ENCODE measurements at regions not wholly inside any gene's neighbourhood (a gene's known extent, or its start where the extent isn't known, plus 50 kb on each side); places are given as distances from the start of the nearest gene placed in this dataset.

- Histone ChIP-seq H3K4me1 (no peaks in the 10 kb centered on the region), H3K36me3 (no peaks in the 10 kb centered on the region), H3K9me3 (no peaks in the 10 kb centered on the region), H3K27ac (no peak overlapping the region), H3K27me3 (peaks cover 0 to 35% of the 10 kb centered on the region in 2 donors), H3K4me3 (no peak overlapping the region)
- no peak for TF ChIP-seq CTCF (IDR thresholded peaks at IDR 0.05)
- DNase-seq (no peak), ATAC-seq (no peak)
- intact Hi-C loops (cut with DNase I): no loop called here
These were observed 304.2 kb upstream of the IRX3 start for GRCh38 chr16:54590836-54591235.

GRCh38 chr16:54589326-54589725 lies 302.7 kb upstream of the IRX3 start:
- H3K27me3 ChIP-seq: peaks cover 0 to 29% of the 10 kb centered on the region in 2 donors
- TF ChIP-seq CTCF (IDR thresholded peaks at IDR 0.05): no peak
- H3K4me1 ChIP-seq: no peaks in the 10 kb centered on the region
- no peak overlapping the region for H3K4me3 ChIP-seq
- H3K9me3 ChIP-seq: no peaks in the 10 kb centered on the region
- ATAC-seq (no peak), DNase-seq (no peak)
- no peak overlapping the region for H3K27ac ChIP-seq
- intact Hi-C loops (cut with DNase I): no loop called here
- no peaks in the 10 kb centered on the region for H3K36me3 ChIP-seq

- intact Hi-C loops (cut with DNase I): no loop called here
- no peaks in the 10 kb centered on the region for H3K36me3 ChIP-seq
- H3K27me3 ChIP-seq: peaks cover 0 to 18% of the 10 kb centered on the region in 2 donors
- no peaks in the 10 kb centered on the region for H3K9me3 ChIP-seq
- ATAC-seq: no peak
- no peak for DNase-seq
- no peak overlapping the region for H3K4me3 ChIP-seq
- H3K4me1 ChIP-seq: no peaks in the 10 kb centered on the region
- no peak for TF ChIP-seq CTCF (IDR thresholded peaks at IDR 0.05)
- H3K27ac ChIP-seq: no peak overlapping the region
These were observed 301.4 kb upstream of the IRX3 start for GRCh38 chr16:54588026-54588425.

GRCh38 chr16:54587176-54587515 lies 300.6 kb upstream of the IRX3 start:
- ATAC-seq: no peak
- Histone ChIP-seq H3K36me3 (no peaks in the 10 kb centered on the region), H3K4me1 (no peaks in the 10 kb centered on the region), H3K27me3 (peaks cover 0 to 16% of the 10 kb centered on the region in 2 donors), H3K4me3 (no peak overlapping the region), H3K9me3 (no peaks in the 10 kb centered on the region), H3K27ac (no peak overlapping the region)
- no peak for TF ChIP-seq CTCF (IDR thresholded peaks at IDR 0.05)
- intact Hi-C loops (cut with DNase I): no loop called here
- no peak for DNase-seq

GRCh38 chr16:54586474-54587175 lies 300.0 kb upstream of the IRX3 start:
- TF ChIP-seq CTCF (IDR thresholded peaks at IDR 0.05): no peak
- H3K27me3 ChIP-seq: peaks cover 0 to 11% of the 10 kb centered on the region in 2 donors
- H3K27ac ChIP-seq: no peak overlapping the region
- intact Hi-C loops (cut with DNase I): no loop called here
- DNase-seq (no peak), ATAC-seq (no peak)
- H3K36me3 ChIP-seq: no peaks in the 10 kb centered on the region
- no peaks in the 10 kb centered on the region for H3K4me1 ChIP-seq
- H3K4me3 ChIP-seq: no peak overlapping the region
- no peaks in the 10 kb centered on the region for H3K9me3 ChIP-seq

Measured in left lung (tissue), 4 donors.